Stimulated activated CD4-positive, alpha-beta T cell treated with anti-CD3 and anti-CD28 coated beads, Interleukin-12 subunit alpha, Interleukin-12 subunit beta, amount 100 ng/mL, for 48 hours (primary cell): ENCODE measurements at regions not wholly inside any gene's neighbourhood (a gene's known extent, or its start where the extent isn't known, plus 50 kb on each side); places are given as distances from the start of the nearest gene placed in this dataset.

ENCODE experiments used
- DNase-seq, 3 donors: peaks; one replicate each; pipeline ENCODE4 v3.0.0-alpha.2; 2020; ENCODE audit warnings: low read depth in 2 of 3, low spot score in 1 of 3

DNA sequence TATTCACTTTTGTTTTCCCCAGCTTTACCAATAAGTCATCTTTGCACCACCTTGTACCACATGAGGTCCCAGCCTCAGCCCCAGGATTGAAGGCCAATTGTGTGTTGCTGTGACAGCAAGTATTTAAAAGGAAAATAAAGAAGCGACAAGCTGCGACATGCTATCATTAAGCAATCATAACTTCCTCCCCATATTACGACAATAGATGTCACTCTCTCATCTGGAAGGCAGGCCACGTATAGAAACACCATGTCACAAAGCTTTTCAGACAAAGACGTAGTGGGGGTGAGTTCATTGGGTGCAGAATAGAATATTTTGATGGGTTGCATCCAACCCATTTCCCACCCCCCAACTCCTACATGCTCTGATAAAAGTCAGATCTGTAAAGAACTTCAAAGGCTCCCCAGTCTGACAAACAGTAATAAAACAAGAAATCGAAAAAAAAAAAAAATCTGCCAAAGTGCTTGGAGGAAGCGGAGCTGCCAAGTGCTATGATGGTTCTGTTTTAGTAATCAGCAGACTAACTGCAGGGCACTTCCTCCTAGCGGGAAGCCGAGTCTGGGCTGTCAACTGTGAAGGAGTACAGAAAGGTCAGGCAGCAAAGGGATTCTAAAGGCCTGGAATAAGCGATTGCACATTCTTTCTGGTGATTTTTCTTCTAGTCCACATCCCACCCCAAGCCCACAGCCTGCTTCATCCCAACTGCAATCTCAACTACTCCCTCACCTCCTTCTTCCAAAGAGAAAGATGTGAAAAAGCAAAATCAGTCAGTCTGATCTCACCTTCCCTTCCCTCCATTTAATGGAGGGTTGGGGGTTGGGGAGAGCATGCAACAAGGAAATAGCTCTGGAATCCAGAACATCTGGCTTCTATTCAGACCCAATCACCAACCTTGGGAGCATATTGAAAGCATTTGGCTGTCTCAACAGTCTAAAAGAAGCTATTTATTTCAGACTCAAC lies 131.4 kb upstream of the UBASH3B start:
- no peak for DNase-seq

DNA sequence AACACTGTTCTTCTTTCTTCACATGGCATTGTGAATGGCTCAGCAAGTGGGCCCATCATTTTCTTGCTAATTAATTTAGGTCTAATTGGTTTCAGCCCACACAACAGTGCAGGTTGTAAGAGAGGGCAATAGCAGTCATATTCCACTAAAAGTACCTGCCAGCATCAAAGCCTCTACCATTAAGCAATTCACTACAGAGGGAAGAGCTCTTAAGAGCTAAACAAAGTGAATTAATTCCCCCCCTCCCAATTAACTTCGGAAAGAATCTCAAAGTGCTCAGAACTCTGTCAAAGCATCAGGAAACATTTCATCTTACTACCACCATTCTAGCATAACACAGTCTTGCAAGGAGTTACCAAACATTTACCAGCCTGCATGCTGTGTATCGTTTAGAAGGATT lies 133.9 kb upstream of the UBASH3B start:
- DNase-seq = no peak

DNA sequence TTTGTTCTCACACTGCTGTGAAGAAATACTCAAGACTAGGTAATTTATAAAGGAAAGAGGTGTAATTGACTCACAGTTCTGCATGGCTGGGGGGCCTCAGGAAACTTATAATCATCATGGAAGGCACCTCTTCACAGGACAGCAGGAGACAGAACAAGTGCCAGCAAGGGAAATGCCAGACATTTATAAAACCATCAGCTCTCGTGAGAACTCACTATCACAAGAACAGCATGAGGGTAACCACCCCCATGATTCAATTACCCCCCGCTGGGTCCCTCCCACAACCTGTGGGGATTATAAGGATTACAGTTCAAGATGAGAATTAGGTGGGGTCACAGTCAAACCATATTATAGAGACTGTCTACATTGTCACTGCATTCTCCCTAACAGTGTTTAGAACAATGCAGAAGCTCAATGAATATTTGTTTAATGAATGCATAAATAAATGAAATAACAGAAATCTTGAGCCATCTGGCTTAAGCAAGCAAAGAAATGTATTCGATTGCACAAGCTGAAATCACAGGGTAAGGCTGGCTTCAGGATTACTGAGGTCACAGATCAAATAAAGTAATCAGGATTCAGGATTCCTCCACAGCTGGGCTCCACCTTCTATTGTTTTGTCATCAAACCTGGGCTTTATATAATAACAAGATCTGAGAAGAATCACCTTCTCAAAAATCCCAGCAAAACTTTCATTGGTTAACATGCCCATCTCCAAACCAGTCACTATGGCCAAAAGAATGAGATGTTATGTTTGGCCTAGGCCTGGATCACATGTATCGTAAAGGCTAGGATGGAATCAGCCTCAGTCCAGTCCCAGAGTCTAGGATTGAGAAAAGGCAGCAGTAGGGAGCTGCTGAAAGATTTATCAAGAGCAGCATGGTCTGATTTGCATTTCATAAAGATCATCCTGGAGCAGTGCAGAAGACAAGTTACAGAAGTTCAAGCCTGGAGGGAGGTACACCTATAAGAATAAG lies 137.8 kb upstream of the UBASH3B start:
- DNase-seq = no peak

- DNase-seq = no peak
Observed at GRCh38 chr11:122516686-122517085, 138.8 kb upstream of the UBASH3B start.

DNA sequence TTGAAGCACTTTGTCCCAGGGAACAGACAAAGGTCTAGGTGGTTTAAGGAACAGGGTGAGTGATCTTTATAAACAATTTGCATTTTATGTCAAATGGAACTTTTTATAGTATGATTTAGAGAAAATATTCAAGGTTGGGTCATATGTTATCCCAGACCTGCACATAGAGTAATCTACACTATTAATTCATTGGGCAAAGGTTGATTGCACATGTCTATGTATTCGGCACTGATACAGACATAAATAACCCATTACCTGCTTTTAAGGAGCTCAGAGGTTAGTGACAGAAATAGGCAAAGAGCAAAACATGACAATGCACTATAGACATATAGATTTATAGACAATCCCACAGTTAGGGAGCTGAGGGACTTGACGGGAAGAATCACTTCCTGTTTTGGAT lies 141.5 kb upstream of the UBASH3B start:
- no peak for DNase-seq

DNA sequence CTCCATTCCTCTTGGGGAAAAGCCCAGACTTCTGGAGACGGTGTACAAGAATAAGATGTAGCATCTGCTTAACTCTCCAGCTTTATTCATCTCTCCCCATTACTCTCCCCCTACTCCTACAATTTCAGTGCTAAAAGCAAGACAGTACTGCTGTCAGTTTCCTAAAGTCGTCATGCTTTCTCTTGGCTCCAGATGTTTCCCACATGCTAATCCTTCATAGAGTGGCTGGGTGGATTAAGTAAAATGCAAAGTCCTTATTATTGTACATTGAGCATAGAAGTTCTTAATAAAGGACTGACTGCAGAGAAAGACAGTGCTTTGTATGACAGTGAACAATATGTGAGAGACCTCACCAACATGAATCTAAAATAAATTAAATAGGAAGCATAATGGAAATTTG lies 142.2 kb upstream of the UBASH3B start:
- no peak for DNase-seq

- no peak for DNase-seq
Observed at GRCh38 chr11:122512688-122513087, 142.8 kb upstream of the UBASH3B start.

DNA sequence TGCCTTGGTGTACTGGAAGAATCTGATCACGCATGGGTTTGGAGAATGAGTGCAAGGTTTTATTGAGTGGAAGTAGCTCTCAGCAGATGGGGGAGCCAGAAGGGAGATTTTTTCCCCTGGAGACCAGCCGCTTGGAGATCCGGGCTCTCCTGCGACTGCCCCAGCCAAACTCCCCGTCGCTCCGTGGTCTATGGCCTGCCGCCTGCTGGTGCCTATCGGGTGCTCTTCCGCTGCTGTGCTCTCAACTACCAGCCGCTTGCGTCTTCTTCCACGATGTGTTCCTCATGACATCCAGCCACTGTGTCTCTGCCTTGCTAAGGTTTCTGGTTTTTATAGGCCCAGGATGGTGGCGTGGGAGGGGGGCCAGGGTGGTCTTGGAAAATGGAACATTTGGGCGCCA lies 145.6 kb upstream of the UBASH3B start:
- DNase-seq = no peak

DNA sequence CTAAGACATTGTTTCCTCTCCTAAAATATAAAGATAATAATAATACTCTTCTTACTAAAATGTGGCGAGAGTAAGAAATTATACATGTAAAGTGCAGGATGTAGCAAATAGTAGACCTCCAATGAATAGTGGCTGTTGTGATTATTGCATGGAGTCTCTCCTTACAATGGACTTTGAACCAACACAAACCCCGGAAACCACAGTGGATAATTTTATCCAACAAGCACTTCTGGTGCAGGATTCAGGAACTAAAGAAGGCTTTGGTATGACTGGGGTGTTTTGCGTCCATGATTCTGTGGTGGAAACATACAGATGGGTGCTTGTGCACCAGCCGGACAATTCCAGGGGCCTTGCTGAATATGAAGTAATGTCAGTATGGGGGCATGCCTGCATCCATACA lies 146.4 kb upstream of the UBASH3B start:
- no peak for DNase-seq

- DNase-seq = peak; percentile 16 to 62 (median 19)
Observed at GRCh38 chr11:122505304-122506006, 150.1 kb upstream of the UBASH3B start.

DNA sequence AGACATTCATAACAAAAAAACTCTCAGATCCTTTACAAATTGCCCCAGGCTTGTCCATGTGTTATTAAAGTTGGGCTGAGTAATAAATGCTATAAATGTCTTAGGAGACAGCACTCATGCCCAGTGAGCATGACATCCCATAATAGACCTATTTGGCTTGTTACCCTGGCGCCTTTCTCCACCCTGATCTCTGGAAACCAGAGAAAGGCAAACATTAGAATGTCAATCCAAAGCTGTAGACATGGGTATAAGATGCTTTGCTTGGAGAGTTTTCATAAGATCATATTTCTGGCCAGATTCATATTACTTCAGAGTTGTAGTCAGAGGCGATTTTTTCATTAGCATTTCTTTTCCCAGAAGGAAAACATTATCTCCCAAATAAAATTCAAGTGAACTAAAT lies 161.3 kb upstream of the UBASH3B start:
- no peak for DNase-seq

DNA sequence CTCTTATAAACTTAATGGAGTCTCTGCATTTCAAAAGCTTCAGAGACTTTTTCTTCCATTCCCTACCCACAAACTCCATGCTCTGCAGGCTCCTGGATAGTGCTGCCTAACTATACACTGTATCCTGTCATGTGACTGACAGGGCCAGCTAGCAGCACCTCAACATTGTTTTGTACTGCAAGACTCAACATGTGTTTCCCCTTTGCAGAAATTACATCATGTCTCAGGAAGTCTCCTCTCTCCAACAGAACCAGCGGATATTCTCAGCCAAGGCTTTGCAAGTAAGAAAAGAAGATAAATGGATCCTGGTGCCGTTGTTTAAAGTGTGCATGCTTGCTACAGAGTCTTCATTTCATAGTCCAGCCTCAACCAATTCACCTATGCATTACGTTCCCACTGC lies 164.0 kb upstream of the UBASH3B start:
- no peak for DNase-seq

GRCh38 chr11:122488892-122489706 lies 166.4 kb upstream of the UBASH3B start:
- no peak for DNase-seq

DNA sequence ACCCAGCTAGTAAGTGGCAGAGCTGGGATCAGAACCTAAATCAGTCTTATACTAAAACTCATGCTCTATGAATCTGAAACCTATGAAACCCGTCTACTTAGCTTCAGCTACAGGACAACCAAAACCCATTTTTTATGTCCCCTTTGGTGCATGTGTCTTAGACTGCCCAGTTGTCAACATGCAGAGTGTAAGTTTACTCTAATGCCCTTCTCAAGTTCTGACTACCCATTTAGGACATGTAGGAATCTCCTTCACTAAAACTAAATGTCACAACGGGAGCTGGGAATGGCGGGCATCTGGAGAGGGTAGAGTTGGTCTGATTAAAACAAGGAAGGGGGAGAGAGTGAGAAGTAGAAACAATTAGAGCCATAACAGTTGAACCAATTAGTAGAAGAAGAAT lies 167.9 kb upstream of the UBASH3B start:
- DNase-seq = no peak

DNA sequence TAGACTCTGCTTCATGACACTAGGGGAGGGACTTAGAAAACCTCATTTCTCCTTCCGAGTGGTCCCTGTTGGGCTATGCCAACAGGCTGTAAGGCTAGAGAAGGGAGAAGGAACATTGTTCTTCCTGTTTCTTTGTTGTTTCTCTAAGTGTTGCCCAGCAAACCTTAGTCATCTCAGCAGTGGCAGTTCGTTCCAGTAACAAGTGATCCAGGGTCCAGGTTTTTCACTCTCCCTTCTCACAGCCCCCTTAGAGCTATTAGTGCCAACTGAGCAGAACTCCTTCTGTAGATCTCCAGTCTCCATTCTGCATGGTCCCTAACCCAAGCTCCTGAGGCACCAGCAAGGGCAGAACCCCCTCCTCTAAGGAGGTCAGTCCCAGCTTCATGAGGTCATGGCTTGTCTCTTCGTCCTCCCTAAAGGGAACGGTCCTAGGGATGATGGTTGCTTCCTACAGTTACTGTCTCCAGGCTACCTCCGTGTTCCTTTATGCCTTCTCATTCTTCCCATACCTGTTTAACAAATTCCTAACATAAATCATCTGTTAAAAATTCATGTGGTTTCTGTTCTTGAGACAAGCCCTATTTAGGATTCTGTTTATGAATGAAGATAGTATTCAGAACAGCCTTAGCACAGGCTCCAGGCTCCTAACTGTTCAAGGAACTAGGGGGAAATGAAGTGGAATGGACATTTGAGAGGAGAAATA lies 168.6 kb upstream of the UBASH3B start:
- DNase-seq = no peak

- no peak for DNase-seq
Observed at GRCh38 chr11:122478986-122479385, 176.5 kb upstream of the UBASH3B start.

GRCh38 chr11:122468965-122469364 lies 186.6 kb upstream of the UBASH3B start:
- no peak for DNase-seq

DNA sequence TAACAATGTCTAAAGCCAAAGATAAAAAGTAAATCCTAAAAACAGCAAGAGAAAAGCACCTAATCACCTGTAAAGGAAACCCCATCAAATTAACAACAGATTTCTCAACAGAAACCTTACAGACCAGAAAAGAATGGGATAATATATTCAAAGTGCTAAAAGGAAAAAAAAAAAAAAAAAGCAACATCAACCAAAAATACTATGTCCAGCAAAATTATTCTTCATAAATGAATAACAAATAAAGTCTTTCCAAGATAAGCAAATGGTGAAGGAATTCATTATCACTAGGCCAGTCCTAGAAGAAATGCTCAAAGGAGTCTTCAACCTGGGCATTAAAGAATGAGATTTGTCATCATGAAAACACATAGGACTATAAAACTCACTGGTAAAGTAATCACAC lies 192.0 kb upstream of the UBASH3B start:
- DNase-seq = no peak

DNA sequence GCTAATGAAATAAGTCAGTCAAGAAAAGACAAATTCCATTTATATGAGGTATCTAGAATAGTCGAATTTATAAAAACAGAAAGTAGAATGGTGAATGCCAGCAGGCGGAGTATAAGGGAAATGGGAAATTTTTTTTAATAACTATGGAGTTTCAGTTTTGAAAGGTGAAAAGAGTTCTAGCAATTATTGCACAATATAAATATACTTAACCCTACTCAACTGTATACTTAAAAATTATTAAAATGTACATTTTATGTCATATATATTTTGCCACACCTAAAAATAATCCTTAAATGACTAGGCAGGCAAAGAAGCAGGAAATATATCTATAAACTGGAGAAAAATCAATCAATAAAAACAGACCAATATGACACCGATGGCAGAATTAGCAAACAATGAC lies 196.5 kb upstream of the UBASH3B start:
- no peak for DNase-seq

DNA sequence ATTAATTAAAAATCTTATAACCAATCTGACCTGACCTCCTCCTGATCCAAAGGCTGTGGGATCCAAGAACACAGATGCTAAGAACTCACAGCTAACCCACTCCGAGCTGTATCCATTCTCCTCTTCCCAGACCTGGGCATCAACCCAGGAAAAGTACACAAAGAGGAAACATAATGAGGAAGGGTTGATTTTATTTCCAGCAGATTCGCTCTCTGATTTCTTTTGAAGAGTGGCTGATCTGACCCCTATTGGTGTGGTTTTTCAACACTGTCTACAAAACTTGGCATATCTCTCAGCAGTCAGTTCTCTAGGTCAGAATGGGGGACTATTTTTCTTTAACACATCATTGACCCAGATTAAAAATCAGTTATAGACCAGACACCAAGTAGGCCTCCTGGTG lies 201.9 kb upstream of the UBASH3B start:
- DNase-seq = no peak
